ENCODE measurements at regions not wholly inside any gene's neighbourhood (a gene's known extent, or its start where the extent isn't known, plus 50 kb on each side); places are given as distances from the start of the nearest gene placed in this dataset.

DNA sequence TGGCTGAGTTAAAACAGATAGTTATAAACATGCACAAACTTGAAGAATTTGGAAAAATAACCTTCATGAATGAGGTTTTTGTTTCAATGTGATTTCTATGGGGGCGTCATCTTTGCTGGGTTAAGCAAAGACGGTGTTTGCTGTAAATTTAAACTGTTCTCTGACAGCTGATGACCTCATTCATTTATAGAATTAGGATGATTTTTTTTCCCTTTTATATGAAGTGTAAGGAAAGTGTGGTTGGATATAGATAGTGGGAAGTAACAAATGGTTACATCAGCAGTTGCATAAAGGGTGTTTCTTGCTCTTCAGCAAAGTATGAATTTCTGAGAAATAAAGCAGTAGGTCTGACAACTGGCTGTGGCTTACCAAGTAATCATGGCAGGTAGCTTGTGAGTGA, 137.2 kb upstream of the CENPW start (continued):
- no peak for TF ChIP-seq HDAC6 (IDR thresholded peaks at IDR 0.05; ENCODE audit: low read depth, low read length)
- TF ChIP-seq SP1 (IDR thresholded peaks at IDR 0.05; ENCODE audit: low read depth, low read length) = no peak
- no peak for TF ChIP-seq KDM5A (IDR thresholded peaks at IDR 0.05; ENCODE audit: low read length)
- no peak for TF ChIP-seq BRCA1 (IDR thresholded peaks at IDR 0.05; ENCODE audit: low read depth, low read length)
- TF ChIP-seq EP300 (IDR thresholded peaks at IDR 0.05; ENCODE audit: borderline replicate concordance in 1 of 2, low read depth in 2 of 2, low read length in 2 of 2) = no peak
- TF ChIP-seq, protein P1, sequence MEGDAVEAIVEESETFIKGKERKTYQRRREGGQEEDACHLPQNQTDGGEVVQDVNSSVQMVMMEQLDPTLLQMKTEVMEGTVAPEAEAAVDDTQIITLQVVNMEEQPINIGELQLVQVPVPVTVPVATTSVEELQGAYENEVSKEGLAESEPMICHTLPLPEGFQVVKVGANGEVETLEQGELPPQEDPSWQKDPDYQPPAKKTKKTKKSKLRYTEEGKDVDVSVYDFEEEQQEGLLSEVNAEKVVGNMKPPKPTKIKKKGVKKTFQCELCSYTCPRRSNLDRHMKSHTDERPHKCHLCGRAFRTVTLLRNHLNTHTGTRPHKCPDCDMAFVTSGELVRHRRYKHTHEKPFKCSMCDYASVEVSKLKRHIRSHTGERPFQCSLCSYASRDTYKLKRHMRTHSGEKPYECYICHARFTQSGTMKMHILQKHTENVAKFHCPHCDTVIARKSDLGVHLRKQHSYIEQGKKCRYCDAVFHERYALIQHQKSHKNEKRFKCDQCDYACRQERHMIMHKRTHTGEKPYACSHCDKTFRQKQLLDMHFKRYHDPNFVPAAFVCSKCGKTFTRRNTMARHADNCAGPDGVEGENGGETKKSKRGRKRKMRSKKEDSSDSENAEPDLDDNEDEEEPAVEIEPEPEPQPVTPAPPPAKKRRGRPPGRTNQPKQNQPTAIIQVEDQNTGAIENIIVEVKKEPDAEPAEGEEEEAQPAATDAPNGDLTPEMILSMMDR (IDR thresholded peaks at IDR 0.05; ENCODE audit: control extremely low read depth in 1 of 3, insufficient read depth in 1 of 3, low read depth in 1 of 3, low read length in 3 of 3) = no peak

Data from H1 (cell line).